HG02678 (cell line): ENCODE measurements at regions not wholly inside any gene's neighbourhood (a gene's known extent, or its start where the extent isn't known, plus 50 kb on each side); places are given as distances from the start of the nearest gene placed in this dataset.
"Not testable (repeated sequence)": the region's sequence is repeated elsewhere in the genome, so short reads cannot be mapped to it uniquely, and the experiment has no call there.

Experiments
- ATAC-seq: cut with Tn5 transposase; IDR thresholded peaks from one replicate; pipeline ENCODE4 v1.9.1; 2021; ENCODE audit warnings: mild to moderate bottlenecking, moderate library complexity; ENCODE audit not compliant: unreplicated experiment

- no peak for ATAC-seq
Observed at GRCh38 chr13:97719736-97720135, 233.7 kb upstream of the IPO5 start.

- ATAC-seq: no peak
Observed at GRCh38 chr13:97720896-97721295, 232.6 kb upstream of the IPO5 start.

GRCh38 chr13:97723655-97724054 lies 229.8 kb upstream of the IPO5 start:
- ATAC-seq: no peak

- no peak for ATAC-seq
Observed at GRCh38 chr13:97724450-97724849, 229.0 kb upstream of the IPO5 start.

GRCh38 chr13:97726664-97727280 lies 226.7 kb upstream of the IPO5 start:
- no peak for ATAC-seq

GRCh38 chr13:97727991-97728390 lies 225.5 kb upstream of the IPO5 start:
- no peak for ATAC-seq

GRCh38 chr13:97736436-97736835 lies 217.0 kb upstream of the IPO5 start:
- ATAC-seq: no peak

- ATAC-seq: no peak
Observed at GRCh38 chr13:97742084-97742483, 211.4 kb upstream of the IPO5 start.

GRCh38 chr13:97743938-97744337 lies 209.5 kb upstream of the IPO5 start:
- ATAC-seq: no peak

GRCh38 chr13:97746649-97747048 lies 206.8 kb upstream of the IPO5 start:
- no peak for ATAC-seq

- ATAC-seq: no peak
Observed at GRCh38 chr13:97749174-97749573, 204.3 kb upstream of the IPO5 start.

- no peak for ATAC-seq
Observed at GRCh38 chr13:97751477-97751876, 202.0 kb upstream of the IPO5 start.

- no peak for ATAC-seq
Observed at GRCh38 chr13:97752961-97753668, 200.4 kb upstream of the IPO5 start.

GRCh38 chr13:97753942-97754670 lies 199.4 kb upstream of the IPO5 start:
- ATAC-seq: no peak

- ATAC-seq: no peak
Observed at GRCh38 chr13:97757807-97758206, 195.7 kb upstream of the IPO5 start.

- ATAC-seq: no peak
Observed at GRCh38 chr13:97758317-97758716, 195.2 kb upstream of the IPO5 start.

- ATAC-seq: no peak
Observed at GRCh38 chr13:97761796-97762540, 191.5 kb upstream of the IPO5 start.

GRCh38 chr13:97766749-97767148 lies 186.7 kb upstream of the IPO5 start:
- ATAC-seq: no peak

GRCh38 chr13:97768134-97768533 lies 185.3 kb upstream of the IPO5 start:
- ATAC-seq: no peak

- ATAC-seq: not testable (repeated sequence)
Observed at GRCh38 chr13:97770231-97770630, 183.2 kb upstream of the IPO5 start.

- ATAC-seq: not testable (repeated sequence)
Observed at GRCh38 chr13:97772466-97772865, 181.0 kb upstream of the IPO5 start.
